ENCODE measurements at regions not wholly inside any gene's neighbourhood (a gene's known extent, or its start where the extent isn't known, plus 50 kb on each side); places are given as distances from the start of the nearest gene placed in this dataset.
"Not testable (repeated sequence)": the region's sequence is repeated elsewhere in the genome, so short reads cannot be mapped to it uniquely, and the experiment has no call there.

DNA sequence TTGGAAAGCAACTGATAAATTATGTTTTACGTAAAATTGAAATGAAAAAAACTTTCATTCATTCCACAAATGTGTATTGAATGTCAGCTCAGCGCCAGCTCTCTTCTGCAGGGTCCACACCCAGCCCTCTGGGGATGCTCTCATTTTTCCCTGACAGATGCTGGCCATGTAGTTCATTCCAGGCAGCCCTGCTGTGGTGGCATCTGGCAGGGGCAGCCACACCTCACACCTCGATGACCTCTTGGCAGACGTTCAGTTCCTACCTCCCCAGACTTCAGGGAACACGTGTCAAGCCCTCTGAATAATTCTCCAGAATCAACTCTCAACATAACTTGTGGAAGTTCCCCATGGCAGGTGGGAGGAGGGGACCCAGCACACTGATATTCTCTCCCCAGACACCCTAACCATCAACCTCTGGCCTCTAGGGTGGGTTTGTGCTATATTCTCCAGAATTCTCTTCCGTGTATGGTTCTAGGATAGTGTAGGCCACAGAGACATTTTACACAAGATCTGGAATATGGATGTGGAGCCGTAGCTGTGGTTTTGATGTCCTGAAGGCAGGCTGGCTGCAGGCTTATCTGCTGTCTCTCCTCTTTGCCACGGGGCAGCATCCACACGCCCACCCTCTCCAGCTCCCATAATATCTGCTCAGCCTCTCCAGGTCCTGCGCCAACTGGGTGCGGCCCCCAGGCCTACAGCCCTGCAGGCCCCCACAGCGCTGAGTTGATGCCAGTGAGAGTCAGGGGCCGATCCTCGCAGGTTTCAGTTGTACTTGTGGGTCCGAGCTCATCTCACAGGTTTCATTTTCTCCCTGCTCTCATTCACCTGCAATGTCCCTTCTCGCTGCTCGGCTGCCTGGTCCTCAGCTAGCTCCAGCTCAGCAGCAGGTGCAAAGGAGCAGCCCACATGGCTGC, 175.8 kb upstream of the ARID1B start:
- DNase-seq (ENCODE audit: low read depth in 2 of 2), result no peak

DNA sequence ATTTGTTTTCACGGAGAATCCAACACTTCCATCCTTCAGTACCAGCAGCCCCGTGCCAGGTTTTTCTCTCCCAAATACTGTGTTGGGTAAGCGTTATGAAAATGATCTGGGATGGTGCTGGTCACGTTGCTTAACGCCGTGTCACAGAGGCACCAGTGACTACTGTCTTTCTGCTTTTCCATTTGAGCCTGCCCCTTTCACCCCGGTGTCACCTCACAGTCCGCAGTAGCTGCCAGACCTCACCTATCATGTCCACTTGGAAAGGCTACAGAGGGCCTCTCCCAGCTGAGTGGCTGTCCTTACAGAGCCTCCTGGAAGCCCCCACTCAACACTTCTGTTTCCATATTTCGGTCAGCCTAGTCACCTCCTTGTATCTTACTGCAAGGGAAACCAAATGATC, 176.5 kb upstream of the ARID1B start:
- no peak for DNase-seq (ENCODE audit: low read depth in 2 of 2)

DNA sequence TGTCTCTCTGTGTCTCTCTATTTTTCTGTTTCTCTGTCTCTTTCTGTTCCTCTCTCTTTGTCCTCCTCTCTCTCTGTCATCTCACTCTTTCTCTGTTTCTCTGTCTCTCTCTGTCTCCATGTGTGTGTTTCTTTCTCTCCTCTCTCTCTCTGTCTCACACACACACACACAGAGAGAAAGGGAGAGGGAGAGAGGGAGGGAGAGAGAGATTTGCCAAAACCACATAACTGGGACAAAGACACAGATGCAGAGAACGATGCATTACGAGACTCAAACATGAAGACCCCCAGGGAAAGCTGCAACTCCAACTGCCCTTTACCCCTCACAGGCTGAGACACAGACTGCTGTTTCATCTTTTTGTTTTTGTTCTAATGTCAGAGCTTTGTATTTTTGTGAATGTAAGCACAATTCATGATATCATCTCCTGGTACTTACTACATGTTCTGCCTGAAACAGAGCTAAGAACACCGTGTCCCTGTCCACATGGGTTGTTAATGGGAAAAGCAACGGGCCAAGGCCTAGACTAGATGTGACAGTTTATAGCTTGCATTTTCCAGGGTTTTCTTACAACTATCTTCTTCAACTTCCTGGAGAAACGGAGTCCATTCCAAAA, 177.1 kb upstream of the ARID1B start:
- no peak for DNase-seq (ENCODE audit: low read depth in 2 of 2)

DNA sequence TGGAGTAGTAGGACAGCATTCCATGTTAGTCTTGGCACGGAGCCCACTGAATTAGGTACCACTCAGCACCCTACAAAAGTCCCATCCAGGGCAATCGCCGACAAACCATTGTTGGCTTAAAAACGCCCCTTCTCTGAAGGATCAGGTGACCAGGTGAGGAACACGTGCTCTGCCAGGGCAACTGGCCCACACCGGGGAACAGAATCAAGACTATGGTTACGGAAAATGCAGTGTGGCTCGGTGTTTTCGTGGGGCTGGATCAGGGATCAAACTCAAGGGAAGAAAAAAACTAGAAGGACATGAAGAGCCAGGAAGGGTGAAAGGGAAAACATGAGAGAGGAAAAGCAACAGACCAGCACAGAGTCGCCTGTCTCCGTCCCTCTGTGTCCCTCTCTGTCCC, 177.8 kb upstream of the ARID1B start:
- no peak for DNase-seq (ENCODE audit: low read depth in 2 of 2)

DNA sequence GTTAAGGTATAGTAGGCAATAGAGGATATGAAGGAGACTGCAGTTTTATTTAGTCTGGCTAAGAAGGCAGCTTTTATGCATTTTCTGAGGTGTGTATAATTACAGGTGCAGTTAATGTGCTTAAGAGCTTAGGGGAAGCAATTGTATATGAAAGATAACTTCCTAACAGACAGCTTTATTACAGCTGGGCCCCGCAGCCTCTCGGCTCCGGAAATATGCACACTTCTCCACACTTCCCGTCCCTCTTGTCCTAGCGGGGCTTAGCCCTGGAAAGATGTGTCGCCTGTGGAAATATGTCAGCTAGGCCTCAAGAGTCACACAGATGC, 178.4 kb upstream of the ARID1B start:
- DNase-seq (ENCODE audit: low read depth in 2 of 2), result no peak

DNA sequence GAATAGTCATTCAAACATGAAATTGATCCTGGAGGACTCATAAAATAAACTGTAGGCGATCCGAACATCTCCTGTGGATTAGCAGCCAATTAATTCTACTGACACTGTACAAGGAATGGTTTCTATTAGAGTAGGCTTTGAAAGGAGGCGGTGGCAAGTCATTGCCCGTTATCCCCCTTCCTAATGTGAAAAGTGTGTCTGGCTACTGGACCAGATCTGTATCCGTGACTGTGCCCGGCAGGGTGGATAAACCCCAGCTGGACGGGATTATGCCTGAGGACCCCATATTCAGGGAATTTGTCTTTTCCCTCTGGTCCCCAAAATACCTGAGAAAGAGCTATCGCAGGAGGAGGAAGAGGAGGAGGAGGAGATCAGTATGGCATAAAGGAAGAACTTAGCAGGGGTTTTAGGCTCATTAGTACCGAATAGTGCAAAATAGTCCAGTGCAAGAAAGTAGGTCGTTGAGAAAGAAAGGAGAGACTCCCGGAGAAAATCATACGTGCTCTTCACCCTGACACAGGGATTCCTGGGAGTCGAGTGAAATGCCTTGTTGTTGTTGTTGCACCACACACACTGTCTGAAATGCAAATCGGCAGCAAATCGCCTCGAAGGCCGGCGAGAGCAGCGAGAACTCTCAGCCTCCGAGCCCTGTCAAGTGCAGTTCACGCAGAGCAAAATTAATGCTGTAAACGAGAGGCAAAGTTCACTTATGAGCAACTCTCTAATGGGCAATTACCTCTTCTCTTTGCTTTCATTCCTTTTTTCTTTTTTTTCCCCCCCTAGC, 178.9 kb upstream of the ARID1B start:
- no peak for DNase-seq (ENCODE audit: low read depth in 2 of 2)

GRCh38 chr6:156597095-156597494, 180.1 kb upstream of the ARID1B start:
- DNase-seq (ENCODE audit: low read depth in 2 of 2), result no peak

DNA sequence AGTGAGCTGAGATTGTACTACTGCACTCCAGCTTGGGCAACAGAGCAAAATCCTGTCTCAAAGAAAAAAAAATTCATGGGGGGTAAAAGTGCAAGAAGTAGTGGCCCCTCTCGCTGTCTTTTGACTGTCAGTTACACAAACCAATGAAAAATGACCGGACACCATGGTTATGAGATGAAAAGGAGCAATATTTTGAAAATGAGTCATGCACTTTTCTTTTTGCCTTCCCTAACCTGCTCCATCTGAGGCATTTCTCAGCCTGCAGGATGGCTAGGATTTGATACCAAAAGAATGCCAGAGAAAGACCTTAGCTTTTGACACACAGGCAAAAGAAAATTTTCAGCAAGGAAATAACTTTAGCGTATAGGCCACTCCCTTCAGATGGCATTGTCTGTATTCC, 181.7 kb upstream of the ARID1B start:
- DNase-seq (ENCODE audit: low read depth in 2 of 2), result no peak

DNA sequence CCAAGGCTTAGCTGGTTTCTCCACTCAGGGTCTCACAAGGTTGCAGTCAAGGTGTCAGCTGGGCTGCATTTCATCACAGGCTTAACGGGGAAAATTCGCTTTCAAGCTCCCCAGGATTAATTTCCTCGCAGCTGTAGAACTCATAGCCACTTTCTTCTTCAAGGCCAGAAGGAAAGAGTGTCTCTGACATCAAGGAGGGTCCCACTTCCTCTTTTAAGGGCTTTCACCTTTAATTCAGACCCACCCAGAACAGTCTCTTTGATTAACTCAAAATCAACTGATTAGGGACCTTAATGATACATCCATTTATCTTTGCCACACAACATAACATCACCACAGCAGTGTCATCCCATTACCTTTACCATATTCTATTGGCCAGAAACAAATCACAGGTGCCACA, 183.3 kb upstream of the ARID1B start:
- DNase-seq (ENCODE audit: low read depth in 2 of 2), result no peak

- no peak for DNase-seq (ENCODE audit: low read depth in 2 of 2)
These were observed 184.1 kb upstream of the ARID1B start for GRCh38 chr6:156593127-156593526.

DNA sequence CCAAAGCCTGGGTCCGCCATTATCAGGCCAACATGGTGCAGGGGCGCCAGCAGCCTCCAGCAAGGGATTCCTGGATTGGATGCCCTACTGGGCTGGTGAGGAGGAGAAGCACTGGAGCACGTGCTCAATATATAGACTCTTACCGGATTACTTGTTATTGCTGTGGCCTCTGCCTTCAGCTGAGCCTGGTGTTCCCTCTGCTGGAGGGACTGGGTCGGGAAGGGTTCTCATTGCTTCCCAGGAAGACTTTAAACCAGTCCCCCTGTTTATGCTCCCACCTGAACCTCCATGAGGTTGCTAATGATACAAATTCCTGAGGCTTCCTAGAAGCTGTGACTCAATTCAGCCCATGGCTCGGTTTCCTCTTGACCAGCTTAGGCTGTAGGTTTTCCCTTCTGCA, 186.7 kb upstream of the ARID1B start:
- DNase-seq (ENCODE audit: low read depth in 2 of 2), result no peak

- no peak for DNase-seq (ENCODE audit: low read depth in 2 of 2)
These were observed 187.9 kb upstream of the ARID1B start for GRCh38 chr6:156589281-156589680.

DNA sequence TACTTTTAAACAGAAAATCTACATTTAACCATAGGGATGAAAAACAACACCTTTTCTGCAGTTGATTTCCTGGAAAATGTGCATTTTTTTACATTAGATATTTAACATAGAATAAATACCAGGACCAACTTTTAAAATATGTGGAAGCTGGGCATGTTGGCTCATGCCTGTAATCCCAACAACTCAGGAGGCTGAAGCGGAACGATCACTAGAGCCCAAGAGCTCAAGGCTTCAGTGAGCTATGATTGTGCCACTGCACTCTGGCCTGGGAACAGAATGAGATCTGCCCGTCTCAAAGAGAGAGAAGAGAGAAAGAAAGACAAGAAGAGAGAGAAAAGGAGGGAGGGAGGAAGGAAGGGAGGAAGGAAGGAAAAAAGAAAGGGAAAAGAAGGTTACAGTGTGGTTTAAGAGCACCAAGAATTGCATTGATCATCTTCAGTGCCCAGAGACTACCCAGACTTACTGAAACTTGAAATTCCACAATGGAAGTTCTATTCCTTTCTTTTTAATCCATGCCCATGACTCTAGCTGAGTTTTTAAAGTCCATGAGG, 189.4 kb upstream of the ARID1B start:
- DNase-seq (ENCODE audit: low read depth in 2 of 2), result no peak

GRCh38 chr6:156587071-156587470, 190.1 kb upstream of the ARID1B start:
- no peak for DNase-seq (ENCODE audit: low read depth in 2 of 2)

DNA sequence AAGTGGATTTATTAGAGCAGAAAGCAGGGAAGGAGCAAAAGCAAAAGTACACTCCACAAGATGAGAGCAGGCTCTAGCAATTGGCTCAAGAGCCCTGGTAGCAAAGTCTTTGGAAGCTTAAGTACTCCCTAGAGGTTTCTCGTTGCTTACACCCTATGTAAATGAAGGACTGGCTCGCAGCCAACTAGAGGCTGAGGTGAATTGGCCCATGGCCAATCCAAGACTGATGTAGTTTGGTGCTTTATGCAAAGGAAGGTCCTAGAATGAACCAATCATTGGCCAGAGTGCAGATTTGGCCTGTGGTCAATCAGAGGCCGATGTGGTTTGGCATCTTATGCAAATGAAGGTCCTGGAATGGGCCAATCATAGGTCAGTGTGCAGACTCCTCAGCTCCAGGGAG, 191.3 kb upstream of the ARID1B start:
- DNase-seq (ENCODE audit: low read depth in 2 of 2), result no peak

DNA sequence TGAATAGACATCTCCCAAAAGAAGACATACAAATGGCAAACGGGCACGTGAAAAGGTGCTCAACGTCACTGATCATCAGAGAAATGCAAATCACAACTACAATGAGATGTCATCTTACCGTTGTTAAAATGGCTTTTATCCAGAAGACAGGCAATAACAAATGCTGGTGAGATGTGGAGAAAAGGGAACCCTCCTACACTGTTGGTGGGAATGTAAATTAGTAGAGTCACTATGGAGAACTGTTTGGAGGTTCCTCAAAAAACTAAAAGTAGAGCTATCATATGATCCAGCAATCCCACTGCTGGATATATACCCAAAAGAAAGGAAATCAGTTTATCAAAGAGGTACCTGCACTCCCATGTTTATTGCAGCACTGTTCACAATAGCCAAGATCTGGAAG, 193.1 kb upstream of the ARID1B start:
- DNase-seq (ENCODE audit: low read depth in 2 of 2), result not testable (repeated sequence)

GRCh38 chr6:156583083-156583482, 194.1 kb upstream of the ARID1B start:
- DNase-seq (ENCODE audit: low read depth in 2 of 2), result no peak

DNA sequence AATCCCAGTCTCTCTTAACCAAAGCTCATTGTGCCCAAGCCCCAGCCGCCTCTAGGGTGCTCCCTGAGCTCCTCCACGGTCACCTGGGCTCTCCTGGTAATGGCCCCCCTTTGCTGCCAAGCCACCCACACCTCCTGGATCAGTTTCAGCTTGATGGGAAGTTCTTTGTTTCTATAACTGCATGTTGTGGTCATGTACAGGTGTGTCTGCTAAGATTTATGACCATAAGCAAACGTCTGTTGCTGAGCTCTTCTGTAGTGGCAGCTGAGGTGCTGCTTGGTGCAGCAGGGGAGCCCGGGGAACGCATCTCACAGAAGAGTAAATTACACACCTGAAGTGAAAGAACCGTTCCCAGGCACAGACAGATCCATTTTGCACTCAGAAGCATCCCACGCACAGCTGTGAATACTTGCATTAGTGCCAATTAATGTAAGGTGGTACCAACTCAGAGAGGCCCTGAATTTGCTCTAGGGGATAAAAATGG, 194.6 kb upstream of the ARID1B start:
- DNase-seq (ENCODE audit: low read depth in 2 of 2), result no peak

DNA sequence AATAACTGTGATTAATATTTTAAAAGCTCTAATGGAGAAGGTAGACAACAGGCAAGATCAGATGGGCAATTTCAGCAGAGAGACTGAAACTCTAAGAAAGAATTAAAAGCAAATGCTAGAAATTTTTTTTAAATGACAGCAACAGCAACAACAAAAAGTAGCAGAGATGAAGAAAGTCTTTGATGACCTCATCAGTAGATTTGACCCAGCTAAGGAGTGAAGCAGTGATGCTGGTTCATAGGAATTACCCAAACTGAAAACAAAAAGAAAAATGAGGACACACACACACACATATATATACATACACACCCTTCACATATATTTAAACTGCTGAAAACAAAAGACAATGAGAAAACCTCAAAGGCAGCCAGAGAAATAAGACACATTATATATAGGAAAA, 197.6 kb upstream of the ARID1B start:
- DNase-seq (ENCODE audit: low read depth in 2 of 2), result no peak

- no peak for DNase-seq (ENCODE audit: low read depth in 2 of 2)
These were observed 199.4 kb upstream of the ARID1B start for GRCh38 chr6:156577749-156578148.

DNA sequence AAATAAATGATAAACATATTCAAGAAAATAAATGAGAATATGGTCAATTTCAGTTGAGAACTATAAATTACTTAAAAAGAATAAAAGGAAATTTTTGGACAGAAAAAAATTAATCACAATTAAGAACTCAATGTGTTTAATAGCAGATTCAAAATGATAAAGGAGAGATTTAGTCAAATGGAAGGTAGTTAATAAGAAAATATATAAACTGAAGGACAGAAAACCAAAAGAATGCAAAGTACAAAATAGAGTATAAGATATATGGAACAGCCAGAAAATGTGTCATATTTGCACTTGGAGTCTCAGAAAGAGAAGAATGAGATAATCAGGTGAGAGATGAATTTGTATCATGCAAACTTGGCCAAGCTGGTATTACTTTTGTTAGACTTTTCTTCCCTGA, 201.8 kb upstream of the ARID1B start:
- DNase-seq (ENCODE audit: low read depth in 2 of 2), result no peak

DNA sequence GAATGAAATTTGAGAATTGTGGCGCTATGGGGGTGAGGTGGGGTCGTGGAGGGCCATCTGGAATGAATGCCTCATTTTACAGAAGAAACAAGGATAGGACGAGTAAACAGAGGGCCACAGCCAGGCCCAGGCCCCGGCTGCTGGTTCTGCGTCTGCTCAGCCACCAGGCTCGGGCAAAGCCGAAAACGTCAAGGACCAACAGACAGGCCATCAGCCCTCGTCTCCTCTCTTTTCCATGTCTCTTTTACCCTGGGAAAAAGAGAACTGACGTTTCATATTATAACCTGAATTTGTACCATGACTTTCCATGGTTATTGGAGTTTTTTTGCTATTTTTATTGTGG, 212.4 kb upstream of the ARID1B start:
- no peak for DNase-seq (ENCODE audit: low read depth in 2 of 2)

All from activated CD4-positive, alpha-beta T cell treated with anti-CD3 and anti-CD28 coated beads for 24 hours (primary cell).